Tibial artery (tissue), 4 donors: ENCODE measurements at regions not wholly inside any gene's neighbourhood (a gene's known extent, or its start where the extent isn't known, plus 50 kb on each side); places are given as distances from the start of the nearest gene placed in this dataset.
"Not testable (repeated sequence)": the region's sequence is repeated elsewhere in the genome, so short reads cannot be mapped to it uniquely, and the experiment has no call there.

ENCODE experiments used
- DNase-seq, 2 donors: peaks; one replicate each; pipeline ENCODE4 v3.0.0-alpha.2; 2019
- H3K27ac ChIP-seq, 2 donors: fragments of 200-600 bp; sonication (generic) in 1 of 2; 1 replicate in 1 of 2; 2 replicates in 1 of 2; pipeline ENCODE4 v1.5.1; 2018 to 2019; ENCODE audit warnings: mild to moderate bottlenecking in 1 of 2
- H3K27me3 ChIP-seq, 2 donors: fragments of 200-600 bp; sonication (generic) in 1 of 2; one replicate each; pipeline versions ENCODE4 v1.5.1 to v1.6.0; 2016 to 2019
- H3K36me3 ChIP-seq, 3 donors: fragments of 200-600 bp; sonication (generic) in 2 of 3; one replicate each; pipeline ENCODE4 v1.5.1; 2016 to 2019; ENCODE audit warnings: mild to moderate bottlenecking in 2 of 3
- H3K4me1 ChIP-seq, 4 donors: fragments of 200-600 bp; sonication (generic) in 2 of 4; 1 replicate in 3 of 4; 2 replicates in 1 of 4; pipeline ENCODE4 v1.5.1; 2016 to 2019
- H3K4me3 ChIP-seq, 2 donors: fragments of 200-600 bp; sonication (generic) in 1 of 2; 1 replicate in 1 of 2; 2 replicates in 1 of 2; pipeline ENCODE4 v1.5.1; 2018 to 2019; ENCODE audit warnings: mild to moderate bottlenecking in 2 of 2
- H3K9me3 ChIP-seq, 3 donors: fragments of 200-600 bp; sonication (generic) in 1 of 3; one replicate each; pipeline ENCODE4 v1.5.1; 2016 to 2019
- intact Hi-C: fragments of 100-400 bp; cut with DNase I; formaldehyde crosslinking; loops from one replicate; pipeline ENCODE4 v1.15.0; 2023; ENCODE audit warnings: low total_unique reads
- TF ChIP-seq, protein P1 (sequence below), 2 experiments: fragments of 200-600 bp in 1 of 2; fragments of 450-650 bp in 1 of 2; IDR thresholded peaks; one replicate each; pipeline ENCODE4 v1.5.1; 2017 to 2019; ENCODE audit warnings: antibody characterized with exemption in 2 of 2, mild to moderate bottlenecking in 1 of 2, moderate library complexity in 1 of 2

GRCh38 chr6:11471261-11471660 is 66.3 kb upstream of the TMEM170B start:
- H3K4me1 ChIP-seq, result peaks cover 0 to 12% (median 4%) of the 10 kb centered on the region in 4 donors
- no peaks in the 10 kb centered on the region for H3K36me3 ChIP-seq
- no peak for DNase-seq
- no peak overlapping the region for H3K27ac ChIP-seq
- TF ChIP-seq, protein P1, sequence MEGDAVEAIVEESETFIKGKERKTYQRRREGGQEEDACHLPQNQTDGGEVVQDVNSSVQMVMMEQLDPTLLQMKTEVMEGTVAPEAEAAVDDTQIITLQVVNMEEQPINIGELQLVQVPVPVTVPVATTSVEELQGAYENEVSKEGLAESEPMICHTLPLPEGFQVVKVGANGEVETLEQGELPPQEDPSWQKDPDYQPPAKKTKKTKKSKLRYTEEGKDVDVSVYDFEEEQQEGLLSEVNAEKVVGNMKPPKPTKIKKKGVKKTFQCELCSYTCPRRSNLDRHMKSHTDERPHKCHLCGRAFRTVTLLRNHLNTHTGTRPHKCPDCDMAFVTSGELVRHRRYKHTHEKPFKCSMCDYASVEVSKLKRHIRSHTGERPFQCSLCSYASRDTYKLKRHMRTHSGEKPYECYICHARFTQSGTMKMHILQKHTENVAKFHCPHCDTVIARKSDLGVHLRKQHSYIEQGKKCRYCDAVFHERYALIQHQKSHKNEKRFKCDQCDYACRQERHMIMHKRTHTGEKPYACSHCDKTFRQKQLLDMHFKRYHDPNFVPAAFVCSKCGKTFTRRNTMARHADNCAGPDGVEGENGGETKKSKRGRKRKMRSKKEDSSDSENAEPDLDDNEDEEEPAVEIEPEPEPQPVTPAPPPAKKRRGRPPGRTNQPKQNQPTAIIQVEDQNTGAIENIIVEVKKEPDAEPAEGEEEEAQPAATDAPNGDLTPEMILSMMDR (IDR thresholded peaks at IDR 0.05), result no peak
- no peak overlapping the region for H3K4me3 ChIP-seq
- H3K9me3 ChIP-seq, result no peaks in the 10 kb centered on the region
- no peaks in the 10 kb centered on the region for H3K27me3 ChIP-seq
- intact Hi-C loops, result no loop called here

GRCh38 chr6:11469684-11470083 is 67.9 kb upstream of the TMEM170B start:
- H3K9me3 ChIP-seq, result no peaks in the 10 kb centered on the region
- no peak overlapping the region for H3K4me3 ChIP-seq
- intact Hi-C loops, result no loop called here
- peaks cover 0 to 12% (median 4%) of the 10 kb centered on the region in 4 donors for H3K4me1 ChIP-seq
- H3K27ac ChIP-seq, result no peak overlapping the region
- TF ChIP-seq, protein P1 (IDR thresholded peaks at IDR 0.05), result no peak
- H3K36me3 ChIP-seq, result no peaks in the 10 kb centered on the region
- H3K27me3 ChIP-seq, result no peaks in the 10 kb centered on the region
- no peak for DNase-seq

GRCh38 chr6:11468271-11468670 is 69.3 kb upstream of the TMEM170B start:
- H3K36me3 ChIP-seq, H3K4me1 ChIP-seq, H3K9me3 ChIP-seq, H3K27ac ChIP-seq, DNase-seq, H3K27me3 ChIP-seq, H3K4me3 ChIP-seq, intact Hi-C loops: not testable (repeated sequence)

DNA sequence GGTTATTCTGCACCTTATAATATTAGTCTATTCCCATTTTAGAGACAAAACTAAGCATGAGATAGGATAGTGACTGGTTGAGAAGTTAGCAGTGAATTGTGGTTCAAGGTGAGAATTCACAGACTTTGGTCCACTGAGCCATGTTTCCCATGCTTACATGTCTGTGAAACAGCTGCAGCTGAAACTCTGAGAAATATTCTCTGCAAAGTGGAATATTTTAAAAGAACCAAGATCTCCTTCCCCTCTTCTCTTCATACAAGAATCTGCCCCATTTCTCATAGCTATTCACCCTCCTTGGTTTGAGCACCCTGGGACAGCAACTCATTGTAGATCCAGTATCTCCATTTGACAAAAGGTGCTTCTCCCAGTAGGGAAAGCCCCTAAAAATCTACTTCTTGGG is 70.2 kb upstream of the TMEM170B start:
- H3K36me3 ChIP-seq, result no peaks in the 10 kb centered on the region
- no peak overlapping the region for H3K4me3 ChIP-seq
- H3K27me3 ChIP-seq, result no peaks in the 10 kb centered on the region
- no peak for DNase-seq
- intact Hi-C loops, result no loop called here
- H3K4me1 ChIP-seq, result no peaks in the 10 kb centered on the region
- no peaks in the 10 kb centered on the region for H3K9me3 ChIP-seq
- TF ChIP-seq, protein P1 (IDR thresholded peaks at IDR 0.05), result no peak
- no peak overlapping the region for H3K27ac ChIP-seq

- TF ChIP-seq, protein P1 (IDR thresholded peaks at IDR 0.05), result no peak
- H3K4me1 ChIP-seq, result no peaks in the 10 kb centered on the region
- no peak overlapping the region for H3K27ac ChIP-seq
- H3K9me3 ChIP-seq, result no peaks in the 10 kb centered on the region
- no peak for DNase-seq
- no peaks in the 10 kb centered on the region for H3K27me3 ChIP-seq
- no peak overlapping the region for H3K4me3 ChIP-seq
- intact Hi-C loops, result no loop called here
- no peaks in the 10 kb centered on the region for H3K36me3 ChIP-seq
Observed at GRCh38 chr6:11463398-11463780, 74.2 kb upstream of the TMEM170B start.

DNA sequence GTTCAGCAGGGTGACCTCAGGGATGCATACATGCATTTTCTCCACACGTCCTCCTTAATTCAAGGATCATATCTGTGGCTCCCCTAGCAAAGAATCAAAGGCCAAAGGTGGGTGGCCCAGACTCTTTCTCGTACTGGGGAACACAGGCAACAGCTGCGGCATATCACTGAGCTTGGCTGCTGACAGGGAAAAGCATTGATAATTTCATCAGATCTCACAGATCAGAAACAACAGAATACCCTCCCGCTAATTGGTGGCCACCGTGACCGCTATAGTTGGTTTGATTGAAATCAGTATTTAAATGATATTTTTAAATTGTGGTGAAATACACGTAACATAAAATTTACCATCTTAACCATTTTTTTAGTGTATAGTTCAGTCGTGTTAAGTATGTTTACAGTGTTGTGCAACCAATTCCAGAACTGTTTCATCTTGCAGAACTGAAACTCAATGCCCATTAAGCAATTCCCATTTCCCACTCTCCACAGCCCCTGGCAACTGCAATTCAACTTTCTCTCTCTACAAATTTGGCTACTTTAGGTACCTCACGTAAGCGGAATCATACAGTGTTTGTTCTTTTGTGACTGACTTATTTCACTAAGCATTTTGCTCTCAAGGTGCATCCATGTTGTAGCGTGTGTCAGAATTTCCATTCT is 74.7 kb upstream of the TMEM170B start:
- TF ChIP-seq, protein P1 (IDR thresholded peaks at IDR 0.05), result no peak
- Histone ChIP-seq H3K36me3 (no peaks in the 10 kb centered on the region), H3K4me1 (no peaks in the 10 kb centered on the region), H3K27ac (no peak overlapping the region), H3K4me3 (no peak overlapping the region), H3K9me3 (no peaks in the 10 kb centered on the region), H3K27me3 (no peaks in the 10 kb centered on the region)
- no peak for DNase-seq
- intact Hi-C loops, result no loop called here
